ENCODE measurements at regions not wholly inside any gene's neighbourhood (a gene's known extent, or its start where the extent isn't known, plus 50 kb on each side); places are given as distances from the start of the nearest gene placed in this dataset.

DNA sequence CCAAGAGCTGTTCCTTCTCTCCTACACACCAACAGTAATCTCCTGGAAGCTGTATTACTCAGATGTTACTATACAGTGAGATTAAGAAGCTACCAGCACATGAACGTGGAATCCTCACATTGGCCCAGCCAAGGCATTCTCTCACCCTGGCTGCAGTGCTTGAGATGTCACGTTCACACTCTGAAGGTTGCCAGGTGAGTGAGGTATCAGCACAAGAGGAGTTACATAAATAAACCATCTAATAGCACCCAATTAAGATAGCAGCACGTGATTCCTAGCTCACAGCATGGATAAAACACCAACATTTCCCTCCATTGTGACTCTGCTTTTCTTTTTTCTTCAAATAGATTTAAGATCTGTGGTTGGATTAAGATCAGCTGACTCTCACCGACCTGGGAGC, 182.8 kb downstream of the PLPP3 start:
- no peak overlapping the region for H3K4me3 Mint-ChIP-seq
- ATAC-seq (no peak), DNase-seq (ENCODE audit: low spot score) (no peak)
- no peaks in the 10 kb centered on the region for H3K4me1 Mint-ChIP-seq (ENCODE audit: low read depth in 2 of 2)
- peaks cover 3% of the 10 kb centered on the region for H3K9me3 Mint-ChIP-seq
- no peaks in the 10 kb centered on the region for H3K36me3 Mint-ChIP-seq
- H3K27me3 Mint-ChIP-seq, result peaks cover 5 to 7% of the 10 kb centered on the region in 2 donors
- no peak overlapping the region for H3K27ac Mint-ChIP-seq

DNA sequence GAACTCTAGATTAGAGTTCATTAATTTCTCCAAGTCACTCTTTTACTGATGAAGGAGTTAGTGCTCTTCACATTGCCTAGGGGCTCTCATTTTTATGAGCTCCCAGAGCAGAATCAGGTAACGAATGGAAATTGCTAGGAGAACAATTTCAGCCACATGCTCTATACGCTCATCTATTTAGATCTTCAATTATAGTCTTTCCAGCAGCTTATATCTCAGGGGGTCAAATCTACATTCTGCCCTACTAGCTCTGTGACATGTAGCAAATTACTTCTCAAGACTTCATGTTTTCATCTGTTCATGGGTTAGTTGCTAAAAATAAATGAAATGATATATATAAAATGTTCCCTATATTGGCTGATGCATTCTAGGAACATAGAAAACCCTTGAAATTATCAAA, 183.6 kb downstream of the PLPP3 start:
- ATAC-seq (no peak), DNase-seq (ENCODE audit: low spot score) (no peak)
- no peak overlapping the region for H3K4me3 Mint-ChIP-seq
- H3K27me3 Mint-ChIP-seq, result peaks cover 5 to 13% of the 10 kb centered on the region in 2 donors
- H3K27ac Mint-ChIP-seq, result no peak overlapping the region
- no peaks in the 10 kb centered on the region for H3K4me1 Mint-ChIP-seq (ENCODE audit: low read depth in 2 of 2)
- no peaks in the 10 kb centered on the region for H3K36me3 Mint-ChIP-seq
- peaks cover 3% of the 10 kb centered on the region for H3K9me3 Mint-ChIP-seq

DNA sequence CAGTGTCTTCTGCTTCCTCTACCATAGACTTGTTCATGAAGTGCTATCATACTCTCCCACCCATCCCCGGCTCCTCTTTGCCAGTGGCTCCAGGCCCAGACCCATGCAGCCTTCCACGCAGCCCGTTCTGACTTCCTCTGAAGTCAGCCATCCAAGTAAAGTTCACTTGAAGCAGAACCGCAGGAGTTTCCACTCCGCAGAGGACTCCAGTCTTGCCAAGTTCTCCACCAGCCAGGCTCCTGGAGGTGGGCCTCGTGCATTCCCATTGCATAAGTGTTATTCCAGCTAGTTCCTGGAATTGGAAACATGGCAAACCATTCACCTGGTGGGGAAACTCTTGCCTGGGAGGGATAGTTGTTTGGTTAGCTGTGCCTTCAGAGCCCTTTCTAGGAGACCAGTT, 185.1 kb downstream of the PLPP3 start:
- Mint-ChIP-seq H3K4me1 (ENCODE audit: low read depth in 2 of 2) (no peaks in the 10 kb centered on the region), H3K27me3 (peaks cover 4 to 13% of the 10 kb centered on the region in 2 donors), H3K9me3 (peaks cover 3% of the 10 kb centered on the region), H3K27ac (no peak overlapping the region), H3K4me3 (no peak overlapping the region), H3K36me3 (no peaks in the 10 kb centered on the region)
- ATAC-seq (no peak), DNase-seq (ENCODE audit: low spot score) (no peak)

DNA sequence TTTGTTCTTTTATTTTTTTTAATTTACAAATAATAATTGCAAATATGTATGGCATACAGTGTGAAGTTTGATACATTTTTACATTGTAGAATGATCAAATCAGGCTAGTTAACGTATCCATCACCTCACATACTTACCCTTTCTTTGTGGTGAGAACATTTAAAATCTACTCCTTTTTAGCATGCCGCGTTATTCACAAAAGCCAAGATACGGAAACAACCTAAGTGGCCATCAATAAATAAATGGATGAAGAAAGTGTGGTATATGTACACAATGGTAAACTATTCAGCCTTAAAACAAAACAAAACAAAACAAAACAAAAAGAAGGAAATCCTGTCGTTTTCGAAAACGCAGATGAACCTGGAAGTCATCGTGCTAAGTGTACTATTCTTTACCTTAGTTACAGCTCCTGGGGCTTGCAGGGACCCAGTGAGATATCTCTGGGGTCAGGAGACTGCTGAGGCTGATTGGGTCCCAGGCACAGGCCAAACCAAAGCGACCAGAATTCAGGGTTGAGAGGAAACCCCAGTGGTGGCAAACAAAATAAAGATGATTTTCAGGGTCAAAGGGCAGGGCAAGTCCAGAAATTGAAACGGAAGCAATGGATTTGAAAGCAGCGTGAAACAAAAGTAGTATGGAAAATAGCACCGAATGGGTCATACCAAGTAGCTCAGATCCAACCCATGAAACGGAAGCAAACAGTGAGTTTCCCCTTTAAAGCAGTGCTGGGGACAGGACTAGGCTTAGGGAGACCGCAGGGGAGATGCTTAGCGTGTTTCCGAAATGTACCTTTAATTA, 188.2 kb downstream of the PLPP3 start:
- ATAC-seq (no peak), DNase-seq (ENCODE audit: low spot score) (no peak)
- no peaks in the 10 kb centered on the region for H3K36me3 Mint-ChIP-seq
- H3K27ac Mint-ChIP-seq, result no peak overlapping the region
- no peaks in the 10 kb centered on the region for H3K9me3 Mint-ChIP-seq
- no peak overlapping the region for H3K4me3 Mint-ChIP-seq
- H3K4me1 Mint-ChIP-seq (ENCODE audit: low read depth in 2 of 2), result no peaks in the 10 kb centered on the region
- H3K27me3 Mint-ChIP-seq, result peaks cover 0 to 16% of the 10 kb centered on the region in 2 donors

DNA sequence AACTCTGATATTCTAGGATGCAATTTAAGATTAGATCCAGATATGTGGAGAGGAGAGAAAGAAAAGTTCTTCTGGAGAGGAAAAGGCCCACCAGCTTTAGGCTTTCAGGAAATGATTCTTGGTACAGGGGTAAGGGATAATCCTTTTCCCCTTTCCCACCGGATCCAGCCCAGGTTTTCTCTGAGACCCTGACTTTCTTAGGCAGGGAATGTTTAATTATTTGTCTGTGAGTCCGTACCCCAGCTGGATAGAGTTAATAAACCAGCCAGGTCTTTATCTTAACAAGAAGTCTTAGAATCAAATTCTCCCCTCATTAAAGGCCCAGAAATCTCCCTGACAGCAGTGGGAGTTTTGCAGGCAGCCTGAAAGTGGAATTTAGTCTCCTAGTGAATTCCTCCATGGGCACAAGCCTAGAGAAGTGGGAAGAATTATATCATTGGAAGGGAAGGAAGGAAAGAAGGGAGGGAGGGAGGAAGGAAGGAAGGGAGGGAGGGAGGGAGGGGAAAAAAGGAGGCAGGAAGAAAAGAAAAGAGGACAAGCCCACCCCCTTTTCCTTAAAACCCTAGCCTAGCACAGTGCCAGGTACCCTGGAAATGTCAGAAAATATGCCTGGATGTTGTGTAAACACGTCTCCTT, 189.0 kb downstream of the PLPP3 start:
- DNase-seq (ENCODE audit: low spot score) (no peak), ATAC-seq (no peak)
- Mint-ChIP-seq H3K27ac (no peak overlapping the region), H3K4me3 (no peak overlapping the region), H3K27me3 (peaks cover 0 to 16% of the 10 kb centered on the region in 2 donors), H3K4me1 (ENCODE audit: low read depth in 2 of 2) (no peaks in the 10 kb centered on the region), H3K9me3 (no peaks in the 10 kb centered on the region), H3K36me3 (no peaks in the 10 kb centered on the region)

DNA sequence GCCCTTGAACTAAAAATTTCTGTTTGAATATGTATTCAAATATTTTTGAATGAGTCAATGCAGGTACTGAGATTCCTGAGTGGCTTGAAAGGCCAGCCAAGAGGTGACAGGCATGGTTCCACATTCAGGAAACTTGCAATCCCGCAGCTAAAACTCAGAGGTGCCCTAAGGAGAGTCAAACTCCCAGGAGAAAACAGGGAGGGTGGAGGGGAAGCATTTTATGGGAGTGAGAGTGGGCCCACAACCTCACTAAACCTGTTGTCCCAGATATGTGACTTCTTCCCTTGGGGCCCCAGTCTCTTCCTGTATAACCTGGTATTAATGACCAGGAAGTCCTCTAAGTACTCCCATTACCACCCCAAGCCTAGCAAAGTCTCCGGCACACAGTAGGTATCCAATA, 189.6 kb downstream of the PLPP3 start:
- no peaks in the 10 kb centered on the region for H3K36me3 Mint-ChIP-seq
- H3K4me3 Mint-ChIP-seq, result no peak overlapping the region
- no peaks in the 10 kb centered on the region for H3K9me3 Mint-ChIP-seq
- H3K4me1 Mint-ChIP-seq (ENCODE audit: low read depth in 2 of 2), result no peaks in the 10 kb centered on the region
- ATAC-seq (no peak), DNase-seq (ENCODE audit: low spot score) (no peak)
- H3K27me3 Mint-ChIP-seq, result peaks cover 0 to 16% of the 10 kb centered on the region in 2 donors
- no peak overlapping the region for H3K27ac Mint-ChIP-seq

DNA sequence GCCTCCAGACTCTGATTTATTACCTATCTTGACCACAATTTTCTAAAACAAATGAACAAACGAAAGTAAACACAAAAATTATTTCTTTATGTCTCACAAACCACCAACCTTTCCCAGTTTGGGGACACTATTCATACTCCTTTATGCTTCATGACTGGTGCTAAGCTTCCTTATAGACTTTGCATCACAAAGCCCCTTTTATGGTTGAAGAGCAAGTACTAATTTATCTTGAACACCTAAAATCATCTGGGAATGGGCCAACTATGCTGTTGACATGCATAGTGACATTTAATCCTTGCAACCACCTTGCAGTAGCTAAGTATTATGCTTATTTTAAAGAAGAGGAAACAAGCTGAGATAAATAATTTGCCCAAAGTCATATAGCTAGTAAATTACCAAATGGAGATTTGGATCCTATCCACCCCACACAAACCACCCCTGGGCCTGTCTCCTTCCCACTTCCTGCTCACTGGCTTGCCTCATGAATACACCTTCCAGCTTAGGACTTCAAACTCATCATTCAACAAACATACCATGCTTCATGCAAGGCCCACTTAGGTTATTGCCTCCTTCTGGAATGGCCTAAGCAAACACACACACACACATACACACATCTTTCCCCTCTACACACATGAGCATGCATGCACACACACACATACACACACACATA, 192.2 kb downstream of the PLPP3 start:
- Mint-ChIP-seq H3K9me3 (no peaks in the 10 kb centered on the region), H3K27ac (no peak overlapping the region), H3K27me3 (peaks cover 0 to 16% of the 10 kb centered on the region in 2 donors), H3K4me1 (ENCODE audit: low read depth in 2 of 2) (no peaks in the 10 kb centered on the region), H3K36me3 (no peaks in the 10 kb centered on the region), H3K4me3 (no peak overlapping the region)
- no peak for DNase-seq (ENCODE audit: low spot score)
- no peak for ATAC-seq

DNA sequence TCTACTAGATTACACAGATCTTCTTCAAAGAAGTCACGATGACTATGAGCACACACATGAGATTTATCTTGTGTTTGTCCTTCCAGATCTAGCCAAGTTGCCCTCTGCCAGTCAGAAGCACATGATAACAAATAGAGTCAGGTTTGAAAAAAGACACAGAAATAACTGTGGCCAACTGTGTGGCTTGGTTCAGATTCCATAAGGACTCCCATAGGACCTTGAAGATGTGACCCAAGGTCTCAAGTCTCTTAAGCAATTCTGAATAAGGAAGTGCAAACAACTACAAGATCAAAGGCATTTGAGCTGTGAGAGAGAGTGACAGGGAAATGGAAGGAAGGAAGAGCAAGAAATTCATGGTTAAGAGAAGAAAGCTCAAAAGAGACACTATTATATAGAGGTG, 194.0 kb downstream of the PLPP3 start:
- DNase-seq (ENCODE audit: low spot score), result no peak
- Mint-ChIP-seq H3K27me3 (peaks cover 0 to 10% of the 10 kb centered on the region in 2 donors), H3K9me3 (no peaks in the 10 kb centered on the region), H3K4me1 (ENCODE audit: low read depth in 2 of 2) (no peaks in the 10 kb centered on the region), H3K36me3 (no peaks in the 10 kb centered on the region), H3K27ac (no peak overlapping the region), H3K4me3 (no peak overlapping the region)
- ATAC-seq, result no peak

DNA sequence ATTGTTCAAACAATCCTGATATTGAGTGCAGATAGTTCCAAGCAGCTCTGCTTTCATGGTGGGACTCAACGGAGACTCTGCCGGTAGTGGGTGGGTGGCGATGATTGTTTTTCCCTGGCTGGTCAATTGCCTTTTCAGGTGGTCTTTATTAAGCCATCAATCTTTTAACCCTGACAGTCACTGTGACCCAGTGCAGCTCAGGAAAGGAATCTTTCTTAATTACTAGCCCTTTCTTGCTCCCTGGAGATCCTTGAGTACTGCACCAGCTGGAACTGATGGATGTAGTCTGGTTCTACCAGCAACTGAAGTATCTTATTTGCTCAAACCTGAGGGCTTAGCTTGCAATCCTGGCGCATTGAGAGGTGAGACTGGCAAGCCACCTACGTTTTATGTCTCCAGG, 196.4 kb downstream of the PLPP3 start:
- H3K9me3 Mint-ChIP-seq, result no peaks in the 10 kb centered on the region
- no peaks in the 10 kb centered on the region for H3K4me1 Mint-ChIP-seq (ENCODE audit: low read depth in 2 of 2)
- H3K36me3 Mint-ChIP-seq, result no peaks in the 10 kb centered on the region
- peaks cover 2 to 9% of the 10 kb centered on the region in 2 donors for H3K27me3 Mint-ChIP-seq
- no peak overlapping the region for H3K4me3 Mint-ChIP-seq
- DNase-seq (ENCODE audit: low spot score) (no peak), ATAC-seq (no peak)
- H3K27ac Mint-ChIP-seq, result no peak overlapping the region

DNA sequence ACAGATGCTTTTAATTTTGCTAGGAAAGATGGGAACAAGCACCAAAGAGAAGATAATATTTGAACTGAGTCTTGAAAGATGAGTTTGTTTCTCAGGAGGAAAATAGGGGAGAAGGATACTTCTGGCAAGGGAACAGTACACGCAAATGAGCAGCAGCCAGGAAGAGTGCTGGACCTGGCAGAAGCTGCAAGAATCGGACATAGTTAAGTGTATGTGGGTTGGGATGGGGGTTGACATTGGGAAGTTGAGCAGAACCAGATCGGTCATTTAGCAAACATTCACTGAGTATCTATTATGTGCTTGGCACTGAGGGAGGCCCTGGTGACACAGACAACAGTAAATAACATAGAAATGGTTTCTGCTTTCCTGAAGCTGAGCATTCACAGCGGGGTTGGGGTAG, 198.8 kb downstream of the PLPP3 start:
- Mint-ChIP-seq H3K4me3 (no peak overlapping the region), H3K4me1 (ENCODE audit: low read depth in 2 of 2) (no peaks in the 10 kb centered on the region)

DNA sequence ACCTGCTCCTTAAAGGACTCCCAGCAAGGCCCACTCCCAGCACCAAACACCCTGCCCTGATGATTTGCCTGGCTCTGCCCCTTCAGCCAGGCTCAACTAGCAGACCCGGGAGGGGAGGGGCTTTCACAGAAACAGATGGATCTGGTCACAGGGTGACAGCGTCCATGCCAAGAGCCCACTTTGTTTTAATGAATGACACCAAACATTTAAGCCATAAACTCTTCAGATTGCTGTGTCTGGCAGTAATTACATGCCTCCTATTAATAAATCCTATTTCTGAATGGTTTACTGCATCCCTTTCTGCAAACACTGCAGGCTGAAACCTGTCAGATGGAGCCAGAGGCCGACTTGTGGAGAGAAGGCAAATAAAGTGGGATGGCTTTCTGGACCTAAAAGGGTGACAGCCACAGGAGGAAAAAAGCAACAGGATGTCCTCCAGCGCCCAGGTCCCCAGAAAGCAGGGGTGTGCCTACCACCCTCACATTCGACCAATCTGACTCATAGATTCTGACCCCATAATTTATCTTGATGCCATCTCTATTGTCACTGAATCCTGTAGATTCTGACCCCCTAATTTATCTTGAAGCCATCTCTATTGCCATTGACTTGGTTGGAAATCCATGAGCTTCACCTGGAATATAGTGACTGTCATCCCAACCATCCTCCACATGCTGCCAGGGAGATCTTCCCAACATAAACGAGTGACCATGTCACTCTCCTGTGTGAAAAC, 200.9 kb downstream of the PLPP3 start:
- ATAC-seq, result no peak
- Mint-ChIP-seq H3K4me1 (ENCODE audit: low read depth in 2 of 2) (no peaks in the 10 kb centered on the region), H3K36me3 (no peaks in the 10 kb centered on the region), H3K27me3 (peaks cover 10 to 16% of the 10 kb centered on the region in 2 donors), H3K4me3 (no peak overlapping the region), H3K27ac (no peak overlapping the region), H3K9me3 (no peaks in the 10 kb centered on the region)
- no peak for DNase-seq (ENCODE audit: low spot score)

More for the DNA sequence above, 198.8 kb downstream of the PLPP3 start:
- no peak for ATAC-seq
- Mint-ChIP-seq H3K36me3 (no peaks in the 10 kb centered on the region), H3K9me3 (no peaks in the 10 kb centered on the region), H3K27ac (no peak overlapping the region), H3K27me3 (peaks cover 8% of the 10 kb centered on the region in 2 donors)
- no peak for DNase-seq (ENCODE audit: low spot score)

DNA sequence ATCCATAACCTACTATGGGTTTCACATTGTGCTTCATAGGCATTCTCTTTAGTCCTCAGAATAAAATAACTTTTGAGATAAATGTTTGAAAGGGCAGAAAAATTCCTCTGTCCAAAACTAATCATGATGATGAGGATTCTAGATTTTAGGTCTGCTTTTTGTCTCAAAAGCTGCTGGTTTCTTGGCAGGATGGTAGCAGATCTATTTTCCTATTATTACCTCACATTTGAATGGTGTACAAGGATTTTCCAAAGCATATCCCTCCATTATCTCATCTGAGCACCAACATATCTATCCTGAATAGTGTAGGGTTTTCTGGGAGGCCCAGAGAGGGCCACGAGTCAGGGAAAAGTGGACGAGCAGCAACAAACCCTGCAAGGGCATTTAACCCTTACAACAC, 201.9 kb downstream of the PLPP3 start:
- ATAC-seq (no peak), DNase-seq (ENCODE audit: low spot score) (no peak)
- H3K4me1 Mint-ChIP-seq (ENCODE audit: low read depth in 2 of 2), result no peaks in the 10 kb centered on the region
- no peak overlapping the region for H3K4me3 Mint-ChIP-seq
- H3K27me3 Mint-ChIP-seq, result peaks cover 10 to 16% of the 10 kb centered on the region in 2 donors
- no peaks in the 10 kb centered on the region for H3K9me3 Mint-ChIP-seq
- H3K27ac Mint-ChIP-seq, result no peak overlapping the region
- H3K36me3 Mint-ChIP-seq, result no peaks in the 10 kb centered on the region

DNA sequence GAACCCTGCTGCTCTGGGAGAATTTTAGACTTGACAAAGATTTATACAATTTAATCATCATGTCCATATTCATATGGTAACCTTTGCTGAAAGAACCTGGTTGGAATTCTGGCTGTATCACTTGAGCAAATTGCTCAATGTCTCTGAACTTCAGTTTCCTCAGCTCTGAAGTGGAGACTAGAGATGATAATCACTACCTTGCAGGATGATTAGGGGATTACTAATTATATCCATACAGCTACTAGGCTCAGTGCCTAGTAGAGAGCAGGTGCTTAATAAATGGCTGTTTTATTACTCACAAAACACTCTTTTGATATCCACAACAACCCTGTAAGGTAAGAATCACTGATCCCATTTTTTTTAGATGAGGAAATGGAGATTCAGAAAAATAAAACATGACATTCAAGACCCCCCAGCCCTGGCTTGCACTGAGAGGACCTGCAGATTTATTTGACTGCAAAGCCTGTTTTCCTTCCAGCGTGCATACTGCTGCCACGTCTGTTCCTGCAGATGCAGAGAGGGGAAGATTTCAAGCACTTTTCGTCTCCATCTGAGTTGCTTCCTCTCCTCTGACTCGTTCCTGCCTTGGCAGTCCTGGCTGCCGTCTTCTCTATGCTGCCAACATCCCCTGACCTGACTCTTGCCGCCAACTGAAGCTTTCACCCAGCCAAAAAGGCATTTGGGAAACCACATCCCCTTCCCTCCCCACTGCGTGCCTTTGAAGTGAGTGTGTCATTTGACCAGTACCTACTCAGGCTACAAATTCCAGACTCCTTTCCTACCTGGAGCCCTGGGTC, 203.0 kb downstream of the PLPP3 start:
- ATAC-seq (no peak), DNase-seq (ENCODE audit: low spot score) (no peak)
- Mint-ChIP-seq H3K27ac (no peak overlapping the region), H3K36me3 (no peaks in the 10 kb centered on the region), H3K4me3 (no peak overlapping the region), H3K27me3 (peaks cover 10 to 16% of the 10 kb centered on the region in 2 donors), H3K4me1 (ENCODE audit: low read depth in 2 of 2) (no peaks in the 10 kb centered on the region), H3K9me3 (no peaks in the 10 kb centered on the region)
